CD4-positive, CD25-positive, alpha-beta regulatory T cell (primary cell): ENCODE measurements at regions not wholly inside any gene's neighbourhood (a gene's known extent, or its start where the extent isn't known, plus 50 kb on each side); places are given as distances from the start of the nearest gene placed in this dataset.

Experiments
- ATAC-seq, 2 donors: fragments of 150-1000 bp; cut with Tn5 transposase; one replicate each; pipeline ENCODE4 v1.10.0; 2021; ENCODE audit warnings: low read depth in 2 of 2, moderate number of reproducible peaks in 2 of 2, moderate library complexity in 1 of 2
- DNase-seq, 3 donors: peaks; one replicate each; pipeline versions ENCODE4 v3.0.0 to v3.0.0-alpha.2; 2012 to 2022; ENCODE audit warnings: mixed read lengths in 1 of 3
- H3K27ac ChIP-seq: one replicate; pipeline ENCODE4 v1.7.0; 2013; ENCODE audit warnings: mild to moderate bottlenecking, low read length; ENCODE audit not compliant: insufficient read depth, poor library complexity, severe bottlenecking
- H3K27me3 ChIP-seq: one replicate; pipeline ENCODE4 v1.7.0; 2013; ENCODE audit warnings: low read length; ENCODE audit not compliant: control insufficient read depth, insufficient read depth
- H3K36me3 ChIP-seq: one replicate; pipeline ENCODE4 v1.7.0; 2013; ENCODE audit warnings: mild to moderate bottlenecking, low read length, moderate library complexity; ENCODE audit not compliant: control insufficient read depth, insufficient read depth
- H3K4me1 ChIP-seq: 2 replicates; pipeline ENCODE4 v1.7.0; 2013; ENCODE audit warnings: mild to moderate bottlenecking, low read length; ENCODE audit not compliant: insufficient read depth, control insufficient read depth, poor library complexity, severe bottlenecking
- H3K4me3 ChIP-seq: one replicate; pipeline ENCODE4 v1.7.0; 2013; ENCODE audit warnings: low read depth, mild to moderate bottlenecking, low read length, moderate library complexity
- H3K9me3 ChIP-seq, 2 experiments: 1 replicate in 1 of 2; 2 replicates in 1 of 2; pipeline ENCODE4 v1.7.0; 2013; ENCODE audit warnings: low read length in 2 of 2, mild to moderate bottlenecking in 1 of 2, moderate library complexity in 1 of 2; ENCODE audit not compliant: control insufficient read depth in 2 of 2
- H3K27ac Mint-ChIP-seq, 3 donors: one replicate each; pipeline ENCODE4 v1.8.0; 2020 to 2022; ENCODE audit warnings: mild to moderate bottlenecking in 3 of 3, mixed read lengths in 3 of 3, moderate library complexity in 2 of 3
- H3K27me3 Mint-ChIP-seq: one replicate; pipeline ENCODE4 v1.8.0; 2022; ENCODE audit warnings: mild to moderate bottlenecking, mixed read lengths
- H3K36me3 Mint-ChIP-seq: one replicate; pipeline ENCODE4 v1.8.0; 2020; ENCODE audit warnings: mixed read lengths
- H3K4me1 Mint-ChIP-seq, 4 donors: one replicate each; pipeline ENCODE4 v1.8.0; 2020 to 2022; ENCODE audit warnings: mixed read lengths in 4 of 4, mild to moderate bottlenecking in 1 of 4
- H3K4me3 Mint-ChIP-seq, 4 donors: one replicate each; pipeline ENCODE4 v1.8.0; 2020 to 2022; ENCODE audit warnings: mild to moderate bottlenecking in 4 of 4, mixed read lengths in 4 of 4, moderate library complexity in 3 of 4
- H3K9me3 Mint-ChIP-seq, 7 donors: one replicate each; pipeline ENCODE4 v1.8.0; 2020 to 2022; ENCODE audit warnings: mixed read lengths in 7 of 7, mild to moderate bottlenecking in 3 of 7, moderate library complexity in 2 of 7

- no peak overlapping the region for H3K27ac Mint-ChIP-seq
- no peaks in the 10 kb centered on the region for H3K4me1 Mint-ChIP-seq
- no peak for ATAC-seq
- H3K4me3 Mint-ChIP-seq: no peak overlapping the region
- H3K27ac ChIP-seq: no peak overlapping the region
- H3K27me3 ChIP-seq: no peaks in the 10 kb centered on the region
- H3K36me3 Mint-ChIP-seq: no peaks in the 10 kb centered on the region
- H3K9me3 ChIP-seq: no peaks in the 10 kb centered on the region
- H3K4me3 ChIP-seq: no peak overlapping the region
- H3K9me3 Mint-ChIP-seq: peaks cover 0 to 6% (median 1%) of the 10 kb centered on the region in 7 donors
- DNase-seq: no peak
- H3K36me3 ChIP-seq: no peaks in the 10 kb centered on the region
- no peaks in the 10 kb centered on the region for H3K4me1 ChIP-seq
- no peaks in the 10 kb centered on the region for H3K27me3 Mint-ChIP-seq
These were observed 353.0 kb upstream of the TMTC1 start for GRCh38 chr12:30136696-30137095.

DNA sequence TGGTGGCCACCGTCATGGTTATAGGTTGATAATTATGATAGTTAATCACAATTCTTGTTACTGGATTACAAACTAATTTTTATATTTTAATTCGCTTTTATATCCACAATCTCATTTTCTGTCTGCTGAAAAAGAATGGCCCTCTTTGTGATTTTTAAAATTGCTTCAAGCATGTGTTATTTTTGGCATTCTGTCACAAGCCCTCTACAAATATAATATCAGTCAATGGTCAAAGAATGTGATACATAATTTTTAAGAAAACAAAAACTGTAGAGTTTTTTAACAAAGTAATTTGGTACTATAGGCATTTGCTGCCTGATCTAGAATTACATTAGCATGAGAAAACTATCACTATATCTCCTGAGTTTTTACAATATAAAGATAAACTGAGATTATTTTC is 352.0 kb upstream of the TMTC1 start:
- H3K9me3 Mint-ChIP-seq: peaks cover 0 to 8% (median 1%) of the 10 kb centered on the region in 7 donors
- H3K4me1 ChIP-seq: no peaks in the 10 kb centered on the region
- H3K27ac Mint-ChIP-seq: no peak overlapping the region
- DNase-seq (no peak), ATAC-seq (no peak)
- no peaks in the 10 kb centered on the region for H3K9me3 ChIP-seq
- no peaks in the 10 kb centered on the region for H3K36me3 ChIP-seq
- no peak overlapping the region for H3K27ac ChIP-seq
- H3K4me3 Mint-ChIP-seq: no peak overlapping the region
- H3K27me3 Mint-ChIP-seq: no peaks in the 10 kb centered on the region
- H3K4me3 ChIP-seq: no peak overlapping the region
- H3K4me1 Mint-ChIP-seq: no peaks in the 10 kb centered on the region
- H3K27me3 ChIP-seq: no peaks in the 10 kb centered on the region
- H3K36me3 Mint-ChIP-seq: no peaks in the 10 kb centered on the region

DNA sequence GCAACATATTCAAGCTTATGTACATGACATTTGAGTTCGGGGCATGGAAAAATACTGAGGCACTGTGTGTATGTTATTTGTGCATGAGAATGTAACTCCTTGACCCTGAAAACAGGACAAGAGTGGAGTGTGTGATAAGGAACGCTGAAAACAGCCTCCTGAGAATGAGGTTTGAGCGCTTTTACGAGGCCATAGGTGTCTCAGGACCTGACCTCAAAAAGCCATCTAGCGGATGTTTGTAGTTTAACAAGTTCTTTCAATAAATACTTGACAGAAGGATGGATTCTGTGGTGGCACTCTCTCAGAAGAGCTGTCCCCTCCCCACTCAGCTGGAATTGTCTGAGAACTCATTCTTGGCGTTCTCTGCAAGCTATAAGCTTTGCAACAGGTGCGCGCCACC is 350.5 kb upstream of the TMTC1 start:
- Mint-ChIP-seq H3K27me3 (no peaks in the 10 kb centered on the region), H3K4me1 (no peaks in the 10 kb centered on the region), H3K4me3 (no peak overlapping the region), H3K27ac (no peak overlapping the region), H3K36me3 (no peaks in the 10 kb centered on the region), H3K9me3 (peaks cover 0 to 8% (median 0%) of the 10 kb centered on the region in 7 donors)
- H3K4me1 ChIP-seq: no peaks in the 10 kb centered on the region
- DNase-seq (no peak), ATAC-seq (no peak)
- H3K4me3 ChIP-seq: no peak overlapping the region
- no peaks in the 10 kb centered on the region for H3K27me3 ChIP-seq
- no peaks in the 10 kb centered on the region for H3K36me3 ChIP-seq
- H3K9me3 ChIP-seq: no peaks in the 10 kb centered on the region
- no peak overlapping the region for H3K27ac ChIP-seq

GRCh38 chr12:30126944-30127343 is 343.2 kb upstream of the TMTC1 start:
- H3K4me1 ChIP-seq: no peaks in the 10 kb centered on the region
- no peaks in the 10 kb centered on the region for H3K36me3 Mint-ChIP-seq
- no peaks in the 10 kb centered on the region for H3K4me1 Mint-ChIP-seq
- H3K4me3 ChIP-seq: no peak overlapping the region
- no peaks in the 10 kb centered on the region for H3K27me3 ChIP-seq
- H3K9me3 ChIP-seq: no peaks in the 10 kb centered on the region
- no peak overlapping the region for H3K27ac ChIP-seq
- no peaks in the 10 kb centered on the region for H3K27me3 Mint-ChIP-seq
- peaks cover 0 to 8% (median 3%) of the 10 kb centered on the region in 7 donors for H3K9me3 Mint-ChIP-seq
- DNase-seq (no peak), ATAC-seq (no peak)
- H3K4me3 Mint-ChIP-seq: no peak overlapping the region
- no peaks in the 10 kb centered on the region for H3K36me3 ChIP-seq
- H3K27ac Mint-ChIP-seq: no peak overlapping the region

GRCh38 chr12:30120522-30120921 is 336.8 kb upstream of the TMTC1 start:
- ATAC-seq (no peak), DNase-seq (no peak)
- H3K4me3 ChIP-seq: no peak overlapping the region
- no peak overlapping the region for H3K4me3 Mint-ChIP-seq
- H3K4me1 ChIP-seq: no peaks in the 10 kb centered on the region
- no peaks in the 10 kb centered on the region for H3K27me3 ChIP-seq
- no peaks in the 10 kb centered on the region for H3K36me3 ChIP-seq
- no peaks in the 10 kb centered on the region for H3K36me3 Mint-ChIP-seq
- no peak overlapping the region for H3K27ac ChIP-seq
- no peaks in the 10 kb centered on the region for H3K4me1 Mint-ChIP-seq
- no peaks in the 10 kb centered on the region for H3K9me3 ChIP-seq
- no peak overlapping the region for H3K27ac Mint-ChIP-seq
- no peaks in the 10 kb centered on the region for H3K27me3 Mint-ChIP-seq
- peaks cover 0 to 8% (median 4%) of the 10 kb centered on the region in 7 donors for H3K9me3 Mint-ChIP-seq

GRCh38 chr12:30117483-30117882 is 333.7 kb upstream of the TMTC1 start:
- Mint-ChIP-seq H3K4me3 (no peak overlapping the region), H3K27me3 (no peaks in the 10 kb centered on the region), H3K4me1 (no peaks in the 10 kb centered on the region), H3K27ac (no peak overlapping the region), H3K9me3 (peaks cover 0 to 9% (median 4%) of the 10 kb centered on the region in 7 donors), H3K36me3 (no peaks in the 10 kb centered on the region)
- Histone ChIP-seq H3K27me3 (no peaks in the 10 kb centered on the region), H3K4me3 (no peak overlapping the region), H3K36me3 (no peaks in the 10 kb centered on the region), H3K9me3 (no peaks in the 10 kb centered on the region), H3K27ac (no peak overlapping the region), H3K4me1 (no peaks in the 10 kb centered on the region)
- ATAC-seq: no peak
- DNase-seq: no peak

DNA sequence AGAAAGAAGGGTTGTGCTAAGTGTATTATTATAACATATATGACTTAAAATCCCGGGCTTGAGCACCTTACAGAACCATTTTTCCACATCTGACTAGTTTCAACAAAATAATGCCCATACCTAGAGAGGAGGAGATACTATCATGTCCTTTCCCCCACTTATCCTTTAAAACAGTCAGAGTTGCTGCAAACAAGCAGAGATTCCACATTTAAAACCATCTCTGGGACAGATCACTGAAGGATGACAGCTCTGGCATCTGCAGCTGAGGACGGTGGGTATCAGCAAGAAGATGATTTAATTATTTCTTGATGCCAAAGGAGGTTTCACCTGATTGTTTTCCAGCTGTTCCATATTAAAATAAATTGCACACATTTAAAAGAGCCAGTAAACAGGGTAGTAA is 328.0 kb upstream of the TMTC1 start:
- H3K27ac Mint-ChIP-seq: no peak overlapping the region
- no peaks in the 10 kb centered on the region for H3K9me3 ChIP-seq
- no peaks in the 10 kb centered on the region for H3K36me3 ChIP-seq

DNA sequence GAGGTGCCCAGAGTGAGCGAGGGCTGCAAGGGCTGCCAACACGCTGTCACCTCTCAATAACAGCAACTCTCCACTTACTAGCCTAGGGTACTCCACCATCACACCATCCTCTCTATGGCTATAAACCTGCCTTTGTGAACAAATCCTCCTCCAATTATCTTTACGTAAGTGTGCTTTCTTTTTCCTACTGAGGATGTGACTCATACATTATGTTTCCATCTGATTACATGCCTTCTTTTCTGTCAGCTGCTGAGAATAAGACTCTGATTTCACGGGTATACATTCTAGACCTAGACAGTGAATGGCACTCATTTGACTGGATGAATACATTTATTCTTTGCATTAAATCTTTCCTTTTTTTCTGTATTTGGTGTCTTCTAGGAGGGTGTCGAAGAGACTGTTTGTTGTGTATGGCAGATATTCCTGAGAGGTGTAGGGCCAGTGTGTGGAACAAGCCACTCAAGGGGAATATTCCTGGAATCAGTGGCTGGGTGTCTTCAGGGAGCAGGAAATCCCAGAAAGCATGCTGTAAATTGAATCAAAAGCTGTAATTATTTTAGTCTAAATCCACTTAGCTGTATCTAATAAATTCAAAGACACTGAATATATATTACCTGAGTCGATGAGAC is 327.3 kb upstream of the TMTC1 start:
- H3K9me3 Mint-ChIP-seq: peaks cover 0 to 4% (median 4%) of the 10 kb centered on the region in 7 donors
- no peak overlapping the region for H3K27ac Mint-ChIP-seq
- H3K27ac ChIP-seq: no peak overlapping the region
- H3K36me3 Mint-ChIP-seq: no peaks in the 10 kb centered on the region
- ATAC-seq: no peak
- H3K4me1 Mint-ChIP-seq: no peaks in the 10 kb centered on the region
- H3K9me3 ChIP-seq: no peaks in the 10 kb centered on the region
- no peaks in the 10 kb centered on the region for H3K27me3 ChIP-seq
- no peak overlapping the region for H3K4me3 ChIP-seq
- peaks cover 4% of the 10 kb centered on the region for H3K27me3 Mint-ChIP-seq
- H3K36me3 ChIP-seq: no peaks in the 10 kb centered on the region
- H3K4me3 Mint-ChIP-seq: no peak overlapping the region
- no peaks in the 10 kb centered on the region for H3K4me1 ChIP-seq
- DNase-seq: no peak

More for the DNA sequence above, 328.0 kb upstream of the TMTC1 start:
- H3K4me3 ChIP-seq: no peak overlapping the region
- DNase-seq (no peak), ATAC-seq (no peak)
- Mint-ChIP-seq H3K4me3 (no peak overlapping the region), H3K36me3 (no peaks in the 10 kb centered on the region), H3K9me3 (peaks cover 0 to 4% (median 4%) of the 10 kb centered on the region in 7 donors), H3K4me1 (no peaks in the 10 kb centered on the region), H3K27me3 (peaks cover 4% of the 10 kb centered on the region)
- no peaks in the 10 kb centered on the region for H3K4me1 ChIP-seq
- H3K27ac ChIP-seq: no peak overlapping the region
- H3K27me3 ChIP-seq: no peaks in the 10 kb centered on the region
